ENCODE measurements at regions not wholly inside any gene's neighbourhood (a gene's known extent, or its start where the extent isn't known, plus 50 kb on each side); places are given as distances from the start of the nearest gene placed in this dataset.

- TF ChIP-seq POLR2A (IDR thresholded peaks at IDR 0.05) (no peak), EP300 (IDR thresholded peaks at IDR 0.05) (no peak)
- TF ChIP-seq, protein P1, sequence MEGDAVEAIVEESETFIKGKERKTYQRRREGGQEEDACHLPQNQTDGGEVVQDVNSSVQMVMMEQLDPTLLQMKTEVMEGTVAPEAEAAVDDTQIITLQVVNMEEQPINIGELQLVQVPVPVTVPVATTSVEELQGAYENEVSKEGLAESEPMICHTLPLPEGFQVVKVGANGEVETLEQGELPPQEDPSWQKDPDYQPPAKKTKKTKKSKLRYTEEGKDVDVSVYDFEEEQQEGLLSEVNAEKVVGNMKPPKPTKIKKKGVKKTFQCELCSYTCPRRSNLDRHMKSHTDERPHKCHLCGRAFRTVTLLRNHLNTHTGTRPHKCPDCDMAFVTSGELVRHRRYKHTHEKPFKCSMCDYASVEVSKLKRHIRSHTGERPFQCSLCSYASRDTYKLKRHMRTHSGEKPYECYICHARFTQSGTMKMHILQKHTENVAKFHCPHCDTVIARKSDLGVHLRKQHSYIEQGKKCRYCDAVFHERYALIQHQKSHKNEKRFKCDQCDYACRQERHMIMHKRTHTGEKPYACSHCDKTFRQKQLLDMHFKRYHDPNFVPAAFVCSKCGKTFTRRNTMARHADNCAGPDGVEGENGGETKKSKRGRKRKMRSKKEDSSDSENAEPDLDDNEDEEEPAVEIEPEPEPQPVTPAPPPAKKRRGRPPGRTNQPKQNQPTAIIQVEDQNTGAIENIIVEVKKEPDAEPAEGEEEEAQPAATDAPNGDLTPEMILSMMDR (IDR thresholded peaks at IDR 0.05) = no peak
- no peak for DNase-seq (ENCODE audit: low spot score in 2 of 2)
- Histone ChIP-seq H3K36me3 (no peaks in the 10 kb centered on the region), H3K9me3 (peaks cover 0 to 60% (median 0%) of the 10 kb centered on the region in 4 donors), H3K27ac (no peak overlapping the region), H3K27me3 (no peaks in the 10 kb centered on the region), H3K4me3 (no peak overlapping the region), H3K4me1 (no peaks in the 10 kb centered on the region)
- WGBS, 2 donors = 73 to 80% methylated on average over 23 of the region's 23 CpGs
Measured at GRCh38 chr19:56994251-56995017, 125.4 kb upstream of the USP29 start.

DNA sequence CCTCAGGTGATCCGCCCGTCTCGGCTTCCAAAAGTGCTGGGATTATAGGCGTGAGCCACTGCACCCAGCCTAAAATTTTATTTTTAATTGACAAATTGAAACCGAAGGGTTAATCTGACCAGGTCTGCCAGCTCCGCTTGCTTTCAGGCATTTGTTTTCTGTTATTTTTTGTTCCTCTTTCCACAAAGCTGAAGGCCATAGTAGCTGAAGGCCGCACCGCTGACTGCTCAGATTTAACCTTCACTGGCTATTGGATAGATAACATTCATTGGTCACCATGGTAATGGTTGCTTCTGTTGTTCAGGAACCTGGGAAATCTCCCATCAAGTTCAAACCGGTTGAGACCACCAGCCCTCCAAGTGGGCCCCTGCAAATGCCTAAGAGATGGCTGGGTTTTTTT is 124.5 kb upstream of the USP29 start:
- Histone ChIP-seq H3K4me1 (no peaks in the 10 kb centered on the region), H3K9me3 (peaks cover 0 to 51% (median 0%) of the 10 kb centered on the region in 4 donors), H3K36me3 (no peaks in the 10 kb centered on the region), H3K27me3 (no peaks in the 10 kb centered on the region), H3K27ac (no peak overlapping the region), H3K4me3 (no peak overlapping the region)
- WGBS, 2 donors = 60 to 62% methylated on average over 9 of the region's 9 CpGs
- no peak for DNase-seq (ENCODE audit: low spot score in 2 of 2)
- TF ChIP-seq, protein P1 (IDR thresholded peaks at IDR 0.05) = no peak
- TF ChIP-seq EP300 (IDR thresholded peaks at IDR 0.05) = no peak
- TF ChIP-seq POLR2A (IDR thresholded peaks at IDR 0.05) = no peak

DNA sequence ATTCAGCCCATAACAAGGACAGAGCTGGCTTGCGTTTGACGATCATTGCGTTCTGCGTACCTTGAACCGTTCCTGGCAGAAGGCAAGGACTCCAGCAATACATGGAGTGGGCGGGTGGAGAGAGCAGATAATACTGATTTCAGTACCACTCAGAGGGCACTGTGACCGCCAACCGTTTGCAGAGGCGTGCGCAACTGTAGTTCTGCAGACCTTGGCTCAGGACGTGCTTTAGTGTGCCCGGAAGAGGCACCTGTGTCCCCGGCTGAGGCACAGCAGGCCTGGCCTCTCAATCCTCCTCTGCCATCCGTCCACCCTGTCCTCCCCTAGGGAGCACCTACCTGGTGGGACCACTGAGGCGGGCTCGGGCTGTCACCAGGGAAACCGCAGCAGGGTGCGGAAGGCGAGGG is 117.6 kb upstream of the USP29 start:
- H3K4me1 ChIP-seq = no peaks in the 10 kb centered on the region
- H3K27ac ChIP-seq = no peak overlapping the region
- H3K4me3 ChIP-seq = no peak overlapping the region
- no peaks in the 10 kb centered on the region for H3K27me3 ChIP-seq
- H3K36me3 ChIP-seq = no peaks in the 10 kb centered on the region
- WGBS, 2 donors = 89 to 90% methylated on average over 19 of the region's 19 CpGs
- no peak for TF ChIP-seq POLR2A (IDR thresholded peaks at IDR 0.05)
- TF ChIP-seq EP300 (IDR thresholded peaks at IDR 0.05) = no peak
- TF ChIP-seq, protein P1 (IDR thresholded peaks at IDR 0.05) = no peak
- peaks cover 0 to 57% (median 0%) of the 10 kb centered on the region in 4 donors for H3K9me3 ChIP-seq
- no peak for DNase-seq (ENCODE audit: low spot score in 2 of 2)

DNA sequence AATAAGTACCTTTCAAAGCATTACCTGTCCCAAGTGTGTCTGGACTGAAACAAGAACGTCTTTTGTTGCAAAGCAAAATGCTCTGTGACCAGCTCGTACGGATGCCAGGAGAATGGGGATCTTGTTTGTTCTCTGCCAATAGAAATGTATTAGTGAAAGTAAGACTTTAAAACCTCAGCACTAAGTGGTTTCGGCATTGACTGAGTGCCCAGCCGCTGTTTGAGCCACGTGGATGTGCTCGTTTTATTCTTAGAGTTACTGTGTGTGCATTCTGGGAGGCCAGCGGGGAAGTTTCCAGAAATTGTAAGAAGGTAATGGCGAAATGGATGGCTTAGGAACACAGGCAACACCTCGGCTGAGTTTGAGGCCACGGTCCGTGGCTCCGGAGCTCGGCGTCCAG is 117.1 kb upstream of the USP29 start:
- TF ChIP-seq, protein P1 (IDR thresholded peaks at IDR 0.05) = no peak
- TF ChIP-seq EP300 (IDR thresholded peaks at IDR 0.05) (no peak), POLR2A (IDR thresholded peaks at IDR 0.05) (no peak)
- 79 to 84% methylated on average over 15 of the region's 15 CpGs for WGBS, 2 donors
- Histone ChIP-seq H3K27me3 (no peaks in the 10 kb centered on the region), H3K4me3 (no peak overlapping the region), H3K36me3 (no peaks in the 10 kb centered on the region), H3K27ac (no peak overlapping the region), H3K9me3 (peaks cover 0 to 62% (median 0%) of the 10 kb centered on the region in 4 donors), H3K4me1 (no peaks in the 10 kb centered on the region)
- DNase-seq (ENCODE audit: low spot score in 2 of 2) = no peak

DNA sequence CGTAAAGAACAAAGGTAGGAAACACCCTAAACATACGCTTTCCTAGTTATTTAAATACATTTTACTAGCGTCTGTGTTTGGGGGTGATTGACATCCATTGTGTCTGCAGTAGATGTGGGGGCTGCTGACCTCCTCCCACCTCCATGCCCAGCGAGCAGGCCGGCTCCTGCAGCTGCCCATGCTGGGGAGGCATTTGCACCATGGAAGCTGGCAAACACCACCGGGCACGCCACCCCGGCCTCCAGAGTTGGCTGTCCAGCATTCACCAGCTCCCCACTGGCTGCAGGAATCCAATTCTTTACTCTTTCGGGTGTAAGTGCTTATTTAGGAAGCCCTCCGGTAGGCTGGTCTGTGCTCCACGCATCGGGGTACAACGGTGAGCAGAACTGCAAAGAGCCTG is 115.4 kb upstream of the USP29 start:
- Histone ChIP-seq H3K4me3 (no peak overlapping the region), H3K9me3 (peaks cover 0 to 64% (median 2%) of the 10 kb centered on the region in 4 donors), H3K27ac (no peak overlapping the region), H3K4me1 (no peaks in the 10 kb centered on the region), H3K27me3 (no peaks in the 10 kb centered on the region), H3K36me3 (no peaks in the 10 kb centered on the region)
- 89 to 96% methylated on average over 13 of the region's 13 CpGs for WGBS, 2 donors
- TF ChIP-seq, protein P1 (IDR thresholded peaks at IDR 0.05) = no peak
- TF ChIP-seq EP300 (IDR thresholded peaks at IDR 0.05) (no peak), POLR2A (IDR thresholded peaks at IDR 0.05) (no peak)
- DNase-seq (ENCODE audit: low spot score in 2 of 2) = no peak

All from tibial nerve (tissue), 4 donors.